Globus pallidus (tissue), 1 donor: ENCODE measurements at regions not wholly inside any gene's neighbourhood (a gene's known extent, or its start where the extent isn't known, plus 50 kb on each side); places are given as distances from the start of the nearest gene placed in this dataset.

Source experiments
- DNase-seq: peaks from one replicate; pipeline ENCODE4 v3.0.0-alpha.2; 2015; ENCODE audit warnings: low spot score

- no peak for DNase-seq
These were observed 107.1 kb upstream of the STK17B start for GRCh38 chr2:196278491-196278911.

- DNase-seq = no peak
These were observed 108.2 kb upstream of the STK17B start for GRCh38 chr2:196279541-196279940.

GRCh38 chr2:196284144-196284844 lies 112.9 kb upstream of the STK17B start:
- no peak for DNase-seq

- DNase-seq = no peak
These were observed 113.6 kb upstream of the STK17B start for GRCh38 chr2:196284866-196285557.

- DNase-seq = no peak
These were observed 115.4 kb upstream of the STK17B start for GRCh38 chr2:196286821-196287220.

GRCh38 chr2:196287523-196287922 lies 116.1 kb upstream of the STK17B start:
- DNase-seq = no peak

GRCh38 chr2:196288006-196288538 lies 116.7 kb upstream of the STK17B start:
- no peak for DNase-seq

GRCh38 chr2:196289000-196289399 lies 117.6 kb upstream of the STK17B start:
- DNase-seq = no peak

GRCh38 chr2:196290136-196290535 lies 118.8 kb upstream of the STK17B start:
- no peak for DNase-seq

GRCh38 chr2:196290569-196290968 lies 119.2 kb upstream of the STK17B start:
- DNase-seq = no peak

- DNase-seq = no peak
These were observed 120.0 kb upstream of the STK17B start for GRCh38 chr2:196291426-196291825.

- no peak for DNase-seq
These were observed 120.8 kb upstream of the STK17B start for GRCh38 chr2:196291873-196292800.

- DNase-seq = no peak
These were observed 122.6 kb upstream of the STK17B start for GRCh38 chr2:196293751-196294515.

- DNase-seq = no peak
These were observed 123.1 kb upstream of the STK17B start for GRCh38 chr2:196294516-196294909.

GRCh38 chr2:196295005-196295404 lies 123.6 kb upstream of the STK17B start:
- DNase-seq = no peak

GRCh38 chr2:196298106-196298723 lies 126.8 kb upstream of the STK17B start:
- DNase-seq = peak; percentile 26

GRCh38 chr2:196307775-196308305 lies 136.5 kb upstream of the STK17B start:
- DNase-seq = no peak

GRCh38 chr2:196309691-196310090 lies 138.3 kb upstream of the STK17B start:
- DNase-seq = no peak

- no peak for DNase-seq
These were observed 142.8 kb upstream of the STK17B start for GRCh38 chr2:196314157-196314556.

- no peak for DNase-seq
These were observed 143.4 kb upstream of the STK17B start for GRCh38 chr2:196314780-196315179.
